Esophagus muscularis mucosa (tissue), 4 donors: ENCODE measurements at regions not wholly inside any gene's neighbourhood (a gene's known extent, or its start where the extent isn't known, plus 50 kb on each side); places are given as distances from the start of the nearest gene placed in this dataset.

Experiments
- DNase-seq: peaks from one replicate; pipeline ENCODE4 v3.0.0-alpha.2; 2017; ENCODE audit errors: extremely low spot score
- H3K27ac ChIP-seq, 4 donors: fragments of 200-600 bp; sonication (generic); replicated peaks in 1 of 4; 1 replicate in 3 of 4; 2 replicates in 1 of 4; pipeline ENCODE4 v1.5.1; 2016 to 2019; ENCODE audit warnings: mild to moderate bottlenecking in 1 of 4
- H3K27me3 ChIP-seq, 4 donors: fragments of 200-600 bp; sonication (generic); one replicate each; pipeline versions ENCODE4 v1.5.1 to v1.6.0; 2016 to 2019
- H3K36me3 ChIP-seq, 4 donors: fragments of 200-600 bp; sonication (generic); one replicate each; pipeline ENCODE4 v1.5.1; 2016 to 2019
- H3K4me1 ChIP-seq, 4 donors: fragments of 200-600 bp; sonication (generic); one replicate each; pipeline ENCODE4 v1.5.1; 2016 to 2019
- H3K4me3 ChIP-seq, 4 donors: fragments of 200-600 bp; sonication (generic); 1 replicate in 2 of 4; 2 replicates in 2 of 4; pipeline ENCODE4 v1.5.1; 2016 to 2019; ENCODE audit warnings: mild to moderate bottlenecking in 4 of 4, moderate library complexity in 1 of 4
- H3K9me3 ChIP-seq, 4 donors: fragments of 200-600 bp; sonication (generic); 1 replicate in 3 of 4; 2 replicates in 1 of 4; pipeline ENCODE4 v1.5.1; 2016 to 2019
- CTCF ChIP-seq, 3 experiments: fragments of 200-600 bp in 2 of 3; fragments of 450-650 bp in 1 of 3; sonication (generic) in 2 of 3; IDR thresholded peaks; one replicate each; pipeline ENCODE4 v1.5.1; 2017 to 2019; ENCODE audit warnings: antibody characterized with exemption in 3 of 3, mild to moderate bottlenecking in 2 of 3, moderate library complexity in 1 of 3
- EP300 ChIP-seq: sonication (generic); formaldehyde crosslinking; IDR thresholded peaks from one replicate; pipeline ENCODE4 v1.6.1; 2017; ENCODE audit warnings: antibody characterized with exemption
- POLR2A ChIP-seq: fragments of 450-650 bp; IDR thresholded peaks from one replicate; pipeline ENCODE4 v1.6.1; 2017; ENCODE audit warnings: antibody characterized with exemption, moderate library complexity, mild to moderate bottlenecking, low read depth
- POLR2AphosphoS5 ChIP-seq, 2 donors: sonication (generic); formaldehyde crosslinking; IDR thresholded peaks; one replicate each; pipeline ENCODE4 v1.6.1; 2017; ENCODE audit warnings: antibody characterized with exemption in 2 of 2
- WGBS: methylation state at CpG from one replicate; pipeline ENCODE4 v1.1.5; 2018; 5-methylcytosine and 5-hydroxymethylcytosine counted together
- intact Hi-C: fragments of 100-400 bp; cut with DNase I; formaldehyde crosslinking; loops from one replicate; pipeline ENCODE4 v1.15.1; 2023

- no peak for TF ChIP-seq POLR2A
- no peak for TF ChIP-seq POLR2AphosphoS5 (IDR thresholded peaks at IDR 0.05)
- TF ChIP-seq EP300, result no peak
- TF ChIP-seq CTCF (IDR thresholded peaks at IDR 0.05), result no peak
- Histone ChIP-seq H3K4me3 (peak overlapping the region; percentile 38 to 48 (median 43)), H3K9me3 (no peaks in the 10 kb centered on the region), H3K27ac (peak overlapping the region; percentile 33 to 52 (median 45)), H3K36me3 (no peaks in the 10 kb centered on the region), H3K27me3 (no peaks in the 10 kb centered on the region), H3K4me1 (peaks cover 0 to 56% (median 36%) of the 10 kb centered on the region in 4 donors)
- DNase-seq, result no peak
- WGBS, result 67% methylated on average over 13 of the region's 13 CpGs
- intact Hi-C loops, result no loop called here
These were observed 86.7 kb upstream of the C1QTNF7 start for GRCh38 chr4:15340902-15341732.

GRCh38 chr4:15341733-15342300 is 86.0 kb upstream of the C1QTNF7 start:
- Histone ChIP-seq H3K36me3 (no peaks in the 10 kb centered on the region), H3K27ac (peak overlapping the region; percentile 33 to 52 (median 43)), H3K27me3 (no peaks in the 10 kb centered on the region), H3K9me3 (no peaks in the 10 kb centered on the region), H3K4me3 (peak overlapping the region; percentile 38 to 48 (median 43)), H3K4me1 (peaks cover 0 to 50% (median 33%) of the 10 kb centered on the region in 4 donors)
- intact Hi-C loops, result no loop called here
- TF ChIP-seq EP300 (no peak), POLR2A (no peak), CTCF (IDR thresholded peaks at IDR 0.05) (no peak), POLR2AphosphoS5 (IDR thresholded peaks at IDR 0.05) (no peak)
- 94% methylated on average over 20 of the region's 21 CpGs for WGBS
- DNase-seq, result no peak

- TF ChIP-seq CTCF (IDR thresholded peaks at IDR 0.05) (no peak), POLR2A (no peak), POLR2AphosphoS5 (IDR thresholded peaks at IDR 0.05) (no peak), EP300 (no peak)
- Histone ChIP-seq H3K4me3 (peak overlapping the region in 1 of 4 donors; percentile 48), H3K27ac (peak overlapping the region in 1 of 4 donors; percentile 52), H3K36me3 (no peaks in the 10 kb centered on the region), H3K27me3 (no peaks in the 10 kb centered on the region), H3K4me1 (peaks cover 0 to 41% (median 25%) of the 10 kb centered on the region in 4 donors), H3K9me3 (no peaks in the 10 kb centered on the region)
- WGBS, result 77% methylated on average over 4 of the region's 4 CpGs
- intact Hi-C loops, result no loop called here
- no peak for DNase-seq
These were observed 84.8 kb upstream of the C1QTNF7 start for GRCh38 chr4:15343000-15343399.

- no peak for TF ChIP-seq POLR2A
- TF ChIP-seq EP300, result no peak
- no peak for TF ChIP-seq POLR2AphosphoS5 (IDR thresholded peaks at IDR 0.05)
- no peak for TF ChIP-seq CTCF (IDR thresholded peaks at IDR 0.05)
- no peaks in the 10 kb centered on the region for H3K36me3 ChIP-seq
- no peaks in the 10 kb centered on the region for H3K9me3 ChIP-seq
- H3K27ac ChIP-seq, result peak overlapping the region in 1 of 4 donors; percentile 52
- H3K27me3 ChIP-seq, result no peaks in the 10 kb centered on the region
- 10% methylated on average over 2 of the region's 2 CpGs for WGBS
- DNase-seq, result no peak
- intact Hi-C loops, result no loop called here
- H3K4me1 ChIP-seq, result peaks cover 0 to 39% (median 22%) of the 10 kb centered on the region in 4 donors
- no peak overlapping the region for H3K4me3 ChIP-seq
These were observed 84.3 kb upstream of the C1QTNF7 start for GRCh38 chr4:15343581-15343980.
